HEK293 (cell line): ENCODE measurements at regions not wholly inside any gene's neighbourhood (a gene's known extent, or its start where the extent isn't known, plus 50 kb on each side); places are given as distances from the start of the nearest gene placed in this dataset.

Source experiments
- CTCF ChIA-PET: fragments of 350-600 bp; formaldehyde crosslinking; extraction: SDS; loops from one replicate; lab custom pipeline; 2021; ENCODE audit warnings: antibody characterized with exemption; lab: Yijun Ruan, JAX
- POLR2A ChIA-PET: fragments of 300-600 bp; formaldehyde crosslinking; extraction: SDS; loops from one replicate; lab custom pipeline; 2020; ENCODE audit warnings: antibody characterized with exemption, inconsistent platforms; lab: Yijun Ruan, JAX
- H3K27ac ChIP-seq: fragments of 200-500 bp; sonication (Bioruptor generic); 2 replicates; pipeline ENCODE4 v1.5.1; 2014; ENCODE audit warnings: low read depth, low read length, control low read depth, inconsistent platforms; ENCODE audit errors: extremely low read depth
- H3K36me3 ChIP-seq, 2 experiments: fragments of 200-500 bp in 1 of 2; sonication (Bioruptor generic) in 1 of 2; 1 replicate in 1 of 2; 2 replicates in 1 of 2; pipeline ENCODE4 v1.5.1; 2014 to 2017; ENCODE audit warnings: inconsistent platforms in 2 of 2, low read length in 2 of 2; ENCODE audit not compliant: control insufficient read depth in 2 of 2, insufficient read depth in 1 of 2
- H3K4me1 ChIP-seq: fragments of 200-500 bp; sonication (Bioruptor generic); 2 replicates; pipeline ENCODE4 v1.5.1; 2014; ENCODE audit warnings: mild to moderate bottlenecking, low read length, inconsistent platforms; ENCODE audit not compliant: control insufficient read depth, insufficient read depth
- H3K4me3 ChIP-seq: 2 replicates; pipeline ENCODE4 v1.5.1; 2011; ENCODE audit warnings: low read depth, mild to moderate bottlenecking, control low read depth, low read length, moderate library complexity
- H3K9me3 ChIP-seq: fragments of 200-500 bp; sonication (Bioruptor generic); 2 replicates; pipeline ENCODE4 v1.5.1; 2014; ENCODE audit warnings: low read depth, low read length, inconsistent platforms; ENCODE audit not compliant: control insufficient read depth, insufficient read depth
- BCL11A ChIP-seq: fragments of 450-650 bp; formaldehyde crosslinking; IDR thresholded peaks from 2 replicates; pipeline ENCODE4 v1.5.1; 2016; ENCODE audit warnings: low read depth, missing biosample characterization, missing genetic modification characterization
- GLI4 ChIP-seq: fragments of 450-650 bp; formaldehyde crosslinking; IDR thresholded peaks from 2 replicates; pipeline ENCODE4 v1.5.1; 2016; ENCODE audit warnings: missing biosample characterization, missing genetic modification characterization
- GLIS1 ChIP-seq: fragments of 450-650 bp; formaldehyde crosslinking; IDR thresholded peaks from 2 replicates; pipeline ENCODE4 v1.5.1; 2016; ENCODE audit warnings: missing biosample characterization, missing genetic modification characterization
- MEIS1 ChIP-seq: sonication (generic); formaldehyde crosslinking; IDR thresholded peaks from 2 replicates; pipeline ENCODE4 v1.8.1; 2022; ENCODE audit warnings: missing genetic modification reagents, mild to moderate bottlenecking, borderline replicate concordance
- MZF1 ChIP-seq: fragments of 450-650 bp; formaldehyde crosslinking; IDR thresholded peaks from 2 replicates; pipeline ENCODE4 v1.5.1; 2017; ENCODE audit warnings: missing biosample characterization, missing genetic modification characterization, borderline replicate concordance
- ZEB2 ChIP-seq: fragments of 450-650 bp; formaldehyde crosslinking; IDR thresholded peaks from 2 replicates; pipeline ENCODE4 v1.5.1; 2016; ENCODE audit warnings: missing biosample characterization, missing genetic modification characterization
- ZFHX2 ChIP-seq: fragments of 450-650 bp; formaldehyde crosslinking; conservative IDR thresholded peaks from 2 replicates; pipeline ENCODE4 v1.5.1; 2016; ENCODE audit warnings: missing biosample characterization, missing genetic modification characterization
- ZNF121 ChIP-seq: fragments of 450-650 bp; formaldehyde crosslinking; IDR thresholded peaks from 2 replicates; pipeline ENCODE4 v1.5.1; 2016; ENCODE audit warnings: missing biosample characterization, missing genetic modification characterization
- ZNF2 ChIP-seq: fragments of 450-650 bp; formaldehyde crosslinking; IDR thresholded peaks from 2 replicates; pipeline ENCODE4 v1.5.1; 2016; ENCODE audit warnings: missing biosample characterization, missing genetic modification characterization
- ZNF202 ChIP-seq: fragments of 450-650 bp; formaldehyde crosslinking; IDR thresholded peaks from 2 replicates; pipeline ENCODE4 v1.5.1; 2016; ENCODE audit warnings: missing biosample characterization, missing genetic modification characterization, borderline replicate concordance
- ZNF211 ChIP-seq: fragments of 450-650 bp; formaldehyde crosslinking; IDR thresholded peaks from 2 replicates; pipeline ENCODE4 v1.5.1; 2016; ENCODE audit warnings: low read depth, missing biosample characterization, missing genetic modification characterization
- ZNF214 ChIP-seq: fragments of 450-650 bp; formaldehyde crosslinking; IDR thresholded peaks from 2 replicates; pipeline ENCODE4 v1.5.1; 2017; ENCODE audit warnings: missing biosample characterization, mild to moderate bottlenecking, missing genetic modification characterization, borderline replicate concordance
- ZNF302 ChIP-seq: fragments of 450-650 bp; formaldehyde crosslinking; IDR thresholded peaks from 2 replicates; pipeline ENCODE4 v1.5.1; 2016; ENCODE audit warnings: missing biosample characterization, missing genetic modification characterization, low read depth
- ZNF324 ChIP-seq: fragments of 450-650 bp; formaldehyde crosslinking; IDR thresholded peaks from 2 replicates; pipeline ENCODE4 v1.5.1; 2016; ENCODE audit warnings: missing biosample characterization, missing genetic modification characterization
- ZNF335 ChIP-seq: fragments of 450-650 bp; formaldehyde crosslinking; conservative IDR thresholded peaks from 2 replicates; pipeline ENCODE4 v1.5.1; 2016; ENCODE audit warnings: missing biosample characterization, missing genetic modification characterization
- ZNF398 ChIP-seq: fragments of 450-650 bp; formaldehyde crosslinking; IDR thresholded peaks from 2 replicates; pipeline ENCODE4 v1.5.1; 2017; ENCODE audit warnings: missing biosample characterization, missing genetic modification characterization
- ZNF433 ChIP-seq: fragments of 450-650 bp; formaldehyde crosslinking; IDR thresholded peaks from 2 replicates; pipeline ENCODE4 v1.5.1; 2016; ENCODE audit warnings: missing biosample characterization, missing genetic modification characterization, low read depth
- ZNF707 ChIP-seq: fragments of 450-650 bp; formaldehyde crosslinking; IDR thresholded peaks from 2 replicates; pipeline ENCODE4 v1.5.1; 2016; ENCODE audit warnings: missing biosample characterization, missing genetic modification characterization
- TF ChIP-seq, protein P1 (sequence below): fragments of 450-650 bp; formaldehyde crosslinking; IDR thresholded peaks from 2 replicates; pipeline ENCODE4 v1.5.1; 2016; ENCODE audit warnings: missing biosample characterization, missing genetic modification characterization, borderline replicate concordance
- TF ChIP-seq, protein P2 (sequence below): fragments of 450-650 bp; formaldehyde crosslinking; IDR thresholded peaks from 2 replicates; pipeline ENCODE4 v1.5.1; 2016; ENCODE audit warnings: missing biosample characterization, missing genetic modification characterization

DNA sequence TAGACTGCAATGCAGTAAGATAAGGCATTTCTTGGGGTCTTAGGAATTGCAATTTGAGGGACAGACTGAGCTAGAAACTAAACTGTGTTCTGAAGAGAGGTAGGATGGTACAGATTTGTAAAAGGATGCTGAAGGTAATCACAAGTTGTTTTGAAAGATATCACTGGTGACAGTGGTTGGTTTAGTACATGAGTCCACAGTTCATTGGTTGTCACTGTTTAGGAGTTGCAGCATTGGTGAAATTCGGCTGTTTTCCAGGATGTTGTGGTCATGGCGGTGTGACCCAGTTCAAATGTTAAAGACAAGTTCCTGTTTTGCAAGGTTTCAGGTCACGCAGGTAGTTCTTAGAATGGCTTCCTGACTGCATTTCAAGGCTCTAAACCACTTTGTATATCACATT lies 292.8 kb upstream of the B3GALT2 start:
- no peak overlapping the region for H3K27ac ChIP-seq
- no peaks in the 10 kb centered on the region for H3K36me3 ChIP-seq
- POLR2A ChIA-PET = no interaction called here
- TF ChIP-seq MEIS1 (CRISPR knock-in tag) (no peak), ZNF202 (tag by site-specific recombination) (no peak), GLIS1 (no peak), GLI4 (no peak), ZFHX2 (tag by site-specific recombination) (no peak)
- H3K4me3 ChIP-seq = no peak overlapping the region
- H3K9me3 ChIP-seq = no peaks in the 10 kb centered on the region
- CTCF ChIA-PET = no interaction called here
- no peaks in the 10 kb centered on the region for H3K4me1 ChIP-seq

DNA sequence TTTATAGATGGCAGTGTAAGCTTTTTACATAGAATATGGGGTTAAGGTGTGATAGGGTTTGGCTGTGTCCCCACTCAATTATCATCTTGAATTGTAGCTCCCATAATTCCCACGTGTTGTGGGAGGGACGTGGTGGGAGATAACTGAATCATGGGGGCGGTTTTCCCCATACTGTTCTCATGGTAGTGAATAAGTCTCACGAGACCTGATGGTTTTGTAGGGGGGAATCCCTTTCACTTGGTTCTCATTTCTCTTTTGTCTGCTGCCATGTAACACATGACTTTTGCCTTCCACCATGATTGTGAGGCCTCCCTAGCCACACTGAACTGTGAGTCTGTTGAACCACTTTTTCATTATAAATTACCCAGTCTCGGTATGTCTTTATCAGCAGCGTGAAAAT lies 290.3 kb upstream of the B3GALT2 start:
- H3K4me3 ChIP-seq = no peak overlapping the region
- no peaks in the 10 kb centered on the region for H3K36me3 ChIP-seq
- POLR2A ChIA-PET = no interaction called here
- no peak for TF ChIP-seq ZNF2 (tag by site-specific recombination)
- TF ChIP-seq ZEB2 = no peak
- TF ChIP-seq ZNF707 (tag by site-specific recombination) = no peak
- no peak for TF ChIP-seq BCL11A (tag by site-specific recombination)
- no peak for TF ChIP-seq ZNF335 (tag by site-specific recombination)
- no peak for TF ChIP-seq ZNF398 (tag by site-specific recombination)
- TF ChIP-seq, protein P1, sequence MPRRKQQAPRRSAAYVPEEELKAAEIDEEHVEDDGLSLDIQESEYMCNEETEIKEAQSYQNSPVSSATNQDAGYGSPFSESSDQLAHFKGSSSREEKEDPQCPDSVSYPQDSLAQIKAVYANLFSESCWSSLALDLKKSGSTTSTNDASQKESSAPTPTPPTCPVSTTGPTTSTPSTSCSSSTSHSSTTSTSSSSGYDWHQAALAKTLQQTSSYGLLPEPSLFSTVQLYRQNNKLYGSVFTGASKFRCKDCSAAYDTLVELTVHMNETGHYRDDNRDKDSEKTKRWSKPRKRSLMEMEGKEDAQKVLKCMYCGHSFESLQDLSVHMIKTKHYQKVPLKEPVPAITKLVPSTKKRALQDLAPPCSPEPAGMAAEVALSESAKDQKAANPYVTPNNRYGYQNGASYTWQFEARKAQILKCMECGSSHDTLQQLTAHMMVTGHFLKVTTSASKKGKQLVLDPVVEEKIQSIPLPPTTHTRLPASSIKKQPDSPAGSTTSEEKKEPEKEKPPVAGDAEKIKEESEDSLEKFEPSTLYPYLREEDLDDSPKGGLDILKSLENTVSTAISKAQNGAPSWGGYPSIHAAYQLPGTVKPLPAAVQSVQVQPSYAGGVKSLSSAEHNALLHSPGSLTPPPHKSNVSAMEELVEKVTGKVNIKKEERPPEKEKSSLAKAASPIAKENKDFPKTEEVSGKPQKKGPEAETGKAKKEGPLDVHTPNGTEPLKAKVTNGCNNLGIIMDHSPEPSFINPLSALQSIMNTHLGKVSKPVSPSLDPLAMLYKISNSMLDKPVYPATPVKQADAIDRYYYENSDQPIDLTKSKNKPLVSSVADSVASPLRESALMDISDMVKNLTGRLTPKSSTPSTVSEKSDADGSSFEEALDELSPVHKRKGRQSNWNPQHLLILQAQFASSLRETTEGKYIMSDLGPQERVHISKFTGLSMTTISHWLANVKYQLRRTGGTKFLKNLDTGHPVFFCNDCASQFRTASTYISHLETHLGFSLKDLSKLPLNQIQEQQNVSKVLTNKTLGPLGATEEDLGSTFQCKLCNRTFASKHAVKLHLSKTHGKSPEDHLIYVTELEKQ (tag by site-specific recombination) = no peak
- no peak for TF ChIP-seq ZNF302 (tag by site-specific recombination)
- no peak for TF ChIP-seq MZF1 (tag by site-specific recombination)
- TF ChIP-seq, protein P2, sequence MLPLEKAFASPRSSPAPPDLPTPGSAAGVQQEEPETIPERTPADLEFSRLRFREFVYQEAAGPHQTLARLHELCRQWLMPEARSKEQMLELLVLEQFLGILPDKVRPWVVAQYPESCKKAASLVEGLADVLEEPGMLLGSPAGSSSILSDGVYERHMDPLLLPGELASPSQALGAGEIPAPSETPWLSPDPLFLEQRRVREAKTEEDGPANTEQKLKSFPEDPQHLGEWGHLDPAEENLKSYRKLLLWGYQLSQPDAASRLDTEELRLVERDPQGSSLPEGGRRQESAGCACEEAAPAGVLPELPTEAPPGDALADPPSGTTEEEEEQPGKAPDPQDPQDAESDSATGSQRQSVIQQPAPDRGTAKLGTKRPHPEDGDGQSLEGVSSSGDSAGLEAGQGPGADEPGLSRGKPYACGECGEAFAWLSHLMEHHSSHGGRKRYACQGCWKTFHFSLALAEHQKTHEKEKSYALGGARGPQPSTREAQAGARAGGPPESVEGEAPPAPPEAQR = no peak
- TF ChIP-seq ZNF214 (tag by site-specific recombination) = no peak
- no peak for TF ChIP-seq ZNF433 (tag by site-specific recombination)
- no peak for TF ChIP-seq ZNF121 (tag by site-specific recombination)
- no peak for TF ChIP-seq ZNF211 (tag by site-specific recombination)
- TF ChIP-seq ZNF324 (tag by site-specific recombination) = no peak
- H3K27ac ChIP-seq = no peak overlapping the region
- CTCF ChIA-PET = no interaction called here
- no peaks in the 10 kb centered on the region for H3K4me1 ChIP-seq
- no peaks in the 10 kb centered on the region for H3K9me3 ChIP-seq
